ENCODE measurements at regions not wholly inside any gene's neighbourhood (a gene's known extent, or its start where the extent isn't known, plus 50 kb on each side); places are given as distances from the start of the nearest gene placed in this dataset.

DNA sequence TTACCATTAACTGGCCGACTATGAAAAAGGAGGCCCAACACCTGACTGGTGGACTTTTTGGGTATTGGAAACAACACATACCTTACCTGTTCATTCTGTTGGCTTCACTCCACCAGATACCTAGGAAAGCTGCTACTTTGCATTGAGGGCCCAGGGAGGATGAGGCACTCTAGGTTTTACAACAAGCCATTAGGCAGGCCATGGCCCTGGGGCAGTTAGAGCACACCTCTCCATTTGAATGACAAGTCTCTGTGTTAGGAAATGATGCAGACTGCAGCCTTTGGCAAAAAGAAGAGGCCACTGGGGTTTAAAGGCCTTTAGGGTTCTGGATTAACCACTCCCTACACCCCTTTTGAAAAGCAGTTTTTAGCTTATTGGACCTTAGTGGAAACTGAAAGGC, 144.3 kb downstream of the OR2B2 start:
- TF ChIP-seq POLR2A (IDR thresholded peaks at IDR 0.05; ENCODE audit: low read depth, low read length) = no peak
- TF ChIP-seq, protein P1, sequence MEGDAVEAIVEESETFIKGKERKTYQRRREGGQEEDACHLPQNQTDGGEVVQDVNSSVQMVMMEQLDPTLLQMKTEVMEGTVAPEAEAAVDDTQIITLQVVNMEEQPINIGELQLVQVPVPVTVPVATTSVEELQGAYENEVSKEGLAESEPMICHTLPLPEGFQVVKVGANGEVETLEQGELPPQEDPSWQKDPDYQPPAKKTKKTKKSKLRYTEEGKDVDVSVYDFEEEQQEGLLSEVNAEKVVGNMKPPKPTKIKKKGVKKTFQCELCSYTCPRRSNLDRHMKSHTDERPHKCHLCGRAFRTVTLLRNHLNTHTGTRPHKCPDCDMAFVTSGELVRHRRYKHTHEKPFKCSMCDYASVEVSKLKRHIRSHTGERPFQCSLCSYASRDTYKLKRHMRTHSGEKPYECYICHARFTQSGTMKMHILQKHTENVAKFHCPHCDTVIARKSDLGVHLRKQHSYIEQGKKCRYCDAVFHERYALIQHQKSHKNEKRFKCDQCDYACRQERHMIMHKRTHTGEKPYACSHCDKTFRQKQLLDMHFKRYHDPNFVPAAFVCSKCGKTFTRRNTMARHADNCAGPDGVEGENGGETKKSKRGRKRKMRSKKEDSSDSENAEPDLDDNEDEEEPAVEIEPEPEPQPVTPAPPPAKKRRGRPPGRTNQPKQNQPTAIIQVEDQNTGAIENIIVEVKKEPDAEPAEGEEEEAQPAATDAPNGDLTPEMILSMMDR (conservative IDR thresholded peaks at IDR 0.05; ENCODE audit: low read depth, low read length) = no peak
- TF ChIP-seq, protein P2, sequence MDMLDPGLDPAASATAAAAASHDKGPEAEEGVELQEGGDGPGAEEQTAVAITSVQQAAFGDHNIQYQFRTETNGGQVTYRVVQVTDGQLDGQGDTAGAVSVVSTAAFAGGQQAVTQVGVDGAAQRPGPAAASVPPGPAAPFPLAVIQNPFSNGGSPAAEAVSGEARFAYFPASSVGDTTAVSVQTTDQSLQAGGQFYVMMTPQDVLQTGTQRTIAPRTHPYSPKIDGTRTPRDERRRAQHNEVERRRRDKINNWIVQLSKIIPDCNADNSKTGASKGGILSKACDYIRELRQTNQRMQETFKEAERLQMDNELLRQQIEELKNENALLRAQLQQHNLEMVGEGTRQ (IDR thresholded peaks at IDR 0.05; ENCODE audit: low read depth, low read length) = no peak
- TF ChIP-seq MAFK (IDR thresholded peaks at IDR 0.05; ENCODE audit: low read depth, low read length) = no peak
- no peak for TF ChIP-seq MXI1 (IDR thresholded peaks at IDR 0.05; ENCODE audit: borderline replicate concordance, low read depth, low read length)
- TF ChIP-seq SMC3 (IDR thresholded peaks at IDR 0.05; ENCODE audit: low read depth, low read length) = no peak

Data from IMR-90 (cell line).